SK-N-MC (cell line): ENCODE measurements at regions not wholly inside any gene's neighbourhood (a gene's known extent, or its start where the extent isn't known, plus 50 kb on each side); places are given as distances from the start of the nearest gene placed in this dataset.

Source experiments
- DNase-seq: peaks from one replicate; pipeline ENCODE4 v3.0.0-alpha.2; 2011; ENCODE audit warnings: low read depth, low spot score
- H3K27ac ChIP-seq: fragments of 200-600 bp; sonication (generic); 2 replicates; pipeline ENCODE4 v1.5.1; 2016; ENCODE audit warnings: mixed run types
- H3K36me3 ChIP-seq: fragments of 200-600 bp; sonication (generic); 2 replicates; pipeline ENCODE4 v1.6.1; 2017; ENCODE audit warnings: antibody characterized with exemption, low read length, mixed read lengths; ENCODE audit not compliant: insufficient read depth
- H3K4me3 ChIP-seq: fragments of 200-600 bp; sonication (generic); 2 replicates; pipeline ENCODE4 v1.5.1; 2016
- H3K9ac ChIP-seq: fragments of 200-600 bp; sonication (generic); 2 replicates; pipeline ENCODE4 v1.8.0; 2017; ENCODE audit warnings: mixed run types, mixed read lengths; ENCODE audit not compliant: insufficient read length
- H3K9me3 ChIP-seq: fragments of 200-600 bp; sonication (generic); 2 replicates; pipeline ENCODE4 v1.6.1; 2017; ENCODE audit warnings: low read depth, mild to moderate bottlenecking, antibody characterized with exemption, low read length, moderate library complexity, mixed read lengths
- EZH2 ChIP-seq: fragments of 200-600 bp; sonication (generic); IDR thresholded peaks from one replicate; pipeline ENCODE4 v1.6.1; 2017; ENCODE audit warnings: antibody characterized with exemption
- FOXP2 ChIP-seq: optimal IDR thresholded peaks from 2 replicates; pipeline ENCODE3; 2011; ENCODE audit warnings: mild to moderate bottlenecking, moderate library complexity; ENCODE audit not compliant: insufficient read depth; ENCODE audit errors: extremely low read length, control extremely low read depth
- POLR2AphosphoS5 ChIP-seq: IDR thresholded peaks from 2 replicates; pipeline ENCODE4 v1.6.1; 2012; ENCODE audit warnings: mild to moderate bottlenecking, low read depth, low read length, borderline replicate concordance

DNA sequence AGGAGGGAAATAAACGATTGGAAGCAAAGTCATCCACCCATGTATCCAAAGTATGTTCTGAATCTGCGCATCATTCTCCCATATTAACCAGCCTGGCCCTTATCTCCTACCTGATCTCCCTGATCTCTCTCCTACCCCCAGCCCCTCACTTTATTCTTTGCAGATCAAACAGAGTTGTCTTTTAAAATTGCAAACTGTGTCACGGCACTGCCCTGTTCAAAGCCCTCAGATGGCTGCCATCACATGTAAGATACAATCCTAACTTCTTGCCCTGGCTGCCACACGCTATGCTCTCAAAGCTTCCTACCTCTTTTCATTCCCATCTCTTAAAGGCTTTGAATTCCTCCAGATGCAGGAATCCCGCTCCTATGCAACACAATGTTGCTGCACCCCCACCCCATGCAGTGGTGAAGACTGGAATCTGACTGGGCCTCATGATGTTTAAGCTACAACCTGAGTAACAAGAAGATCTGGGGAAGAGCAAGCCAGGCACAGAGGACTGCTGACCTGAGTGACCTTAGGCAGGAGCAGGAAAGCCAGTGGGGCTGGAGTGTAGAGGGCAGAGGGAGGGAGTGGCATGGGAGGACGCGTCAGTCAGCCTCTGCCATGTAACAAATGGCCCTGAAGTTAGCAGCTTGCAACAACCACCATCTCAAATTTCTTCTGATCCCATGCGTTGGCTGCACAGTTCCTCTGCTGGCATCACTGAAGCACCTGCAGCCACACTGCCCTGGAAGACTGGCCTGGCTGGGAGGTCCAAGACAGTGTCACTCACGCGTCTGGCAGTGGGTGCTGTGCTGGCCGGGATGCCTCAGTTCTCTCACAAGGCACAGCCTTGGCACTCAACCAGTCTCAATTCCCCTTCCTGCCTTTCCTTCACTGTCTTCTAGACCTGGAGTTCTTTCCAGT is 382.8 kb downstream of the BCL11B start:
- Histone ChIP-seq H3K9ac (no peak overlapping the region), H3K9me3 (no peaks in the 10 kb centered on the region), H3K36me3 (no peaks in the 10 kb centered on the region), H3K4me3 (no peak overlapping the region), H3K27ac (no peak overlapping the region)
- no peak for TF ChIP-seq POLR2AphosphoS5
- no peak for TF ChIP-seq FOXP2
- TF ChIP-seq EZH2: no peak
- DNase-seq: no peak

DNA sequence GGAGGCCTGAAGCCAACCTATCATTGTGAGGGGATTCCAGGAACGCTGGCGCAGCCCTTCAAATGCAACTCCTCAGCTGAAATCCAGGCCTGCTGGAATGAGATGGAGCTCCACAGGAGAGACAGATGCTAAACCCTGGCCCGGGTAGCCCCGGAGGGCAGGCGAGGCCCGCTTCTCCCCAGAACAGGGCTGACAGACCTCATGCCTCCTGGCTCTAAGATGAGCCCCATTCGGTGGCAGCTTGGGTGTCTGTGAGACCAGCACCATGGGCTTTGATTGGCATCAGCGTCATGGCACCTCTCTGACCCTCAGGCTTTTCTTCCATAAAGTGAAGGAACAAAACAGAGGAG is 382.2 kb downstream of the BCL11B start:
- Histone ChIP-seq H3K4me3 (no peak overlapping the region), H3K27ac (no peak overlapping the region), H3K36me3 (no peaks in the 10 kb centered on the region), H3K9ac (no peak overlapping the region), H3K9me3 (no peaks in the 10 kb centered on the region)
- no peak for DNase-seq
- no peak for TF ChIP-seq EZH2

DNA sequence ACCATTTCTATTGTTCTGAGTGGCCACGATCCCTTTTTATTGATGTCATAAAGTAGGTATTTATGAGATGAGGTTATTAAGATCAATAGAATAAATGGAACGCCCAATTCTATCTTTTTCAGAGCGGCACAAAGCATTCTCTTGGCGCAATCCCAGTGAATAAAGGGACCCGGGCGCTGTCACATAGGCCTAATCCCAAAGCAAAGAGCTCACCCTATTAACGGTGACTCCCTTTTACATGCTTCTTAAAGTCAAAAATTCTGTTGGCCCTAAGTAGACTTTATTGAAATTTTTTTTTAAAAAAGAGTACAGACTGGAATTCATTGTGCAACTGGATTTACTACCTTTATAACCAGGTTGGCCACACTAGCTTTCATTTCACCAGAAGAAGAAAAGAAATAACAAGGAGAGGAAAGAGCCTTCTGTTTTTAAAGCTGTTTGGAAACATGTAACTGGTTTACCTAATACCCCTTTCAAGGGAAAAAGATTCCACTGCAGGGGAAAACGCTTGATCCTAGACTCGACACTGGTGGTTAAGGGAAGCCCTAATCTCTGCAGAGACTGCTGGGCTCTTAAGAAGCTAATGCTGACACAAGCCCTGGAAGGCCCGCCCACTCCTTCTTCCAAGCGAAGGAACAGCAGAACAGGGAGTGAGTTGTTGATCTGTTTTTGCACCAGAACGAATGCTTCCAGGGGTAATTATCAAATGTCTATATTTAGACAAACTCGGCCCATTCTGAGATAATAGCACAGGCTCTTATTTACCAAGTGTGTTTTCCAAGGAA is 381.2 kb downstream of the BCL11B start:
- Histone ChIP-seq H3K27ac (no peak overlapping the region), H3K9ac (no peak overlapping the region), H3K4me3 (no peak overlapping the region), H3K9me3 (no peaks in the 10 kb centered on the region), H3K36me3 (no peaks in the 10 kb centered on the region)
- TF ChIP-seq FOXP2 (no peak), EZH2 (no peak), POLR2AphosphoS5 (no peak)
- DNase-seq: peak; percentile 18

DNA sequence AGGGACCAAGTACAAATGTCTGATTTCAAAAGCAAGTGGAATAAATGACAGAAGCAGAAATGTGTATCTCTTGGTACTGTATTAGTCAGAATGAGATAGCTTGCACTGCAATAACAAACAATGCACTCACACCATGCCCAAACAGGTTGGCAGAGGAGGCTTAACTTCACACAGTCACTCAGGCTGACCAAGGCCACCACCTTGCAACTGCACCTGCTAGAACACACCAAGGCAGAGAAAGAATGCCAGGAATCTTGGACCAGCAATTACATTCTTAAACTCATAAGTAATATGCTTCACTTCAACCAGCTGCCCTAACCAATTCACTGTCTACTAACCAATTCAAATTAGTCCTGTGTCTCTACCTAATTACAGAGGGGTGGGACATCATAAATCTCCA is 378.3 kb downstream of the BCL11B start:
- H3K9ac ChIP-seq: no peak overlapping the region
- TF ChIP-seq FOXP2 (no peak), POLR2AphosphoS5 (no peak), EZH2 (no peak)
- DNase-seq: no peak
- H3K4me3 ChIP-seq: no peak overlapping the region
- H3K9me3 ChIP-seq: no peaks in the 10 kb centered on the region
- H3K27ac ChIP-seq: no peak overlapping the region
- H3K36me3 ChIP-seq: no peaks in the 10 kb centered on the region

DNA sequence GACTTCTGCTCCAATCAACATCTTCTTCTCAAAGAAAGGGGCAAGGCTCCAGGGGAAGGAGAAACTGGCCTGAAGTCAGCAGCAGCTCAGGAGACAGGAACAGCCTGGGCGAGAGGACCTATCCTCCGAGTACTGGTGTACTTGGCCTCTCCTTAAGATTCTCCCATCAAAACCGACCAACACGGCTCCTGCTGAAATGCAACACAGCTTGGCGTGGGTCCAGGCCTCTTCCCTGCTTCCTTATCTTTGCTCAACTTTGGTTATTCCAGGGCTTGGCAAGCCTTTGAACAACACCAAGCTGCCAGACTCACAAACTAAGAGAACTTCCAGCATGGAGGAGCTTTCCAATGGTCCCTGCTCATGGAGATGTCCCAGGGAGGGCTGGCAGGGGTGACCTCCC is 377.4 kb downstream of the BCL11B start:
- H3K27ac ChIP-seq: no peak overlapping the region
- no peaks in the 10 kb centered on the region for H3K36me3 ChIP-seq
- no peak for TF ChIP-seq POLR2AphosphoS5
- no peak for TF ChIP-seq EZH2
- no peak for TF ChIP-seq FOXP2
- no peak overlapping the region for H3K9ac ChIP-seq
- no peak overlapping the region for H3K4me3 ChIP-seq
- no peaks in the 10 kb centered on the region for H3K9me3 ChIP-seq
- DNase-seq: no peak

DNA sequence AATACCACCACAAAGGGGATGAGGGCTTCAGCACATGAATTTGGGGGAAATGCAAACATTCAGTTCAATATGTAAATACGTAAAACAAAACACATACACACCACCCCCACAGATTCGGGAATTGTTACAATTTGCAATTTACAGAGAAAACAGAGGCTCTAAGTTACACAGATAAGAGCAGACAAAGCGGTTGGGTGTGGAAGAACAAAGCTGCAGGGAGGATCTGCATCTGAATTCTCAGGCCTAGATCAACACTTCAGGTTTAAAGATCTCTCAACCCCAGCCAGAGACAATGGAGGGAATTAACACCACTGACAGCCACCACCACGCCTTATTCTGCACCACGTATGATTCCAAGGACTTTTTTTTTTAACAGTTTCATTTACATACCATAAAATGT is 375.5 kb downstream of the BCL11B start:
- no peak overlapping the region for H3K27ac ChIP-seq
- H3K36me3 ChIP-seq: no peaks in the 10 kb centered on the region
- no peak overlapping the region for H3K4me3 ChIP-seq
- no peak for DNase-seq
- H3K9ac ChIP-seq: no peak overlapping the region
- no peak for TF ChIP-seq EZH2
- no peak for TF ChIP-seq POLR2AphosphoS5
- TF ChIP-seq FOXP2: no peak
- H3K9me3 ChIP-seq: no peaks in the 10 kb centered on the region

DNA sequence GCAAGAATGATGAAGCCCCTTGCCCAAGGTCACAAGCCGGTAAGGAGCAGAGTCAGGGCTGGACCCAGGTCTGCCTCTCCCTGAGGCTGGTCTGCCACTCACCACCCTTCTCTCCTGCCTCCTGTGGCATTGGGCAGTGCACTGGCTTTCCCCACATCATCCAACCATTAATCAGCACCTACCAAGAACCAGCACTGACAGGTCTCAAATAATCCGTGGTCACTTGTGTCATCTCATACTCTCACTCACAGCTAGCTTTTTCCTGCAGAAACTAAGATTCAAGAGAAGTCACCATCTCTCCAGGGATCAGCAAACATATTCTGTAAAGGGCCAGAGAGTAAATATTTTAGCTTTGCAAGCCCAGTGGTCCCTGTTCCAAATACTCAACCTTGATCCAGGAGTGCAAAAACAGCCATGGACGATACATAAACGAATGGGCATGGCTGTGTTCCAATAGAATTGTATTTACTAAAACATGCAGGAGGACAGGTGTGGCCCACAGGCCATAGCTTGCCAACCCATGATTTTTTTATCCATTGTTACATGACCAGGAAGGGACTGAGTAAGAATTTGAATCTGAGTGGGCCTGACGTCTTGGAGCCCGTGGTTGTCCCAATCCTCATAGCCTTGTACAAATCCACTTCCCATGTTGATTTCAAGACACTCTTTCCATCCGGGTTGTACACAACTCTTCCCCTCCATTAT is 374.2 kb downstream of the BCL11B start:
- no peak overlapping the region for H3K9ac ChIP-seq
- H3K9me3 ChIP-seq: no peaks in the 10 kb centered on the region
- H3K27ac ChIP-seq: no peak overlapping the region
- no peak for DNase-seq
- no peak overlapping the region for H3K4me3 ChIP-seq
- no peaks in the 10 kb centered on the region for H3K36me3 ChIP-seq
- TF ChIP-seq EZH2 (no peak), FOXP2 (no peak), POLR2AphosphoS5 (no peak)

GRCh38 chr14:98899441-98899840 is 372.6 kb downstream of the BCL11B start:
- H3K4me3 ChIP-seq: no peak overlapping the region
- H3K9ac ChIP-seq: no peak overlapping the region
- no peaks in the 10 kb centered on the region for H3K9me3 ChIP-seq
- TF ChIP-seq EZH2 (no peak), POLR2AphosphoS5 (no peak), FOXP2 (no peak)
- DNase-seq: no peak
- H3K36me3 ChIP-seq: no peaks in the 10 kb centered on the region
- no peak overlapping the region for H3K27ac ChIP-seq
